ENCODE measurements at regions not wholly inside any gene's neighbourhood (a gene's known extent, or its start where the extent isn't known, plus 50 kb on each side); places are given as distances from the start of the nearest gene placed in this dataset.

- TF ChIP-seq, protein P1, sequence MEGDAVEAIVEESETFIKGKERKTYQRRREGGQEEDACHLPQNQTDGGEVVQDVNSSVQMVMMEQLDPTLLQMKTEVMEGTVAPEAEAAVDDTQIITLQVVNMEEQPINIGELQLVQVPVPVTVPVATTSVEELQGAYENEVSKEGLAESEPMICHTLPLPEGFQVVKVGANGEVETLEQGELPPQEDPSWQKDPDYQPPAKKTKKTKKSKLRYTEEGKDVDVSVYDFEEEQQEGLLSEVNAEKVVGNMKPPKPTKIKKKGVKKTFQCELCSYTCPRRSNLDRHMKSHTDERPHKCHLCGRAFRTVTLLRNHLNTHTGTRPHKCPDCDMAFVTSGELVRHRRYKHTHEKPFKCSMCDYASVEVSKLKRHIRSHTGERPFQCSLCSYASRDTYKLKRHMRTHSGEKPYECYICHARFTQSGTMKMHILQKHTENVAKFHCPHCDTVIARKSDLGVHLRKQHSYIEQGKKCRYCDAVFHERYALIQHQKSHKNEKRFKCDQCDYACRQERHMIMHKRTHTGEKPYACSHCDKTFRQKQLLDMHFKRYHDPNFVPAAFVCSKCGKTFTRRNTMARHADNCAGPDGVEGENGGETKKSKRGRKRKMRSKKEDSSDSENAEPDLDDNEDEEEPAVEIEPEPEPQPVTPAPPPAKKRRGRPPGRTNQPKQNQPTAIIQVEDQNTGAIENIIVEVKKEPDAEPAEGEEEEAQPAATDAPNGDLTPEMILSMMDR (IDR thresholded peaks at IDR 0.05; ENCODE audit: borderline replicate concordance, extremely low read depth, low read length, poor library complexity, severe bottlenecking): no peak
- no peak for TF ChIP-seq EZH2 (IDR thresholded peaks at IDR 0.05; ENCODE audit: borderline replicate concordance, low read depth, low read length, severe bottlenecking)
Measured at GRCh38 chr9:109962215-109962614, 182.2 kb downstream of the PALM2AKAP2 start.

Data from DND-41 (cell line).